HG02970 (cell line): ENCODE measurements at regions not wholly inside any gene's neighbourhood (a gene's known extent, or its start where the extent isn't known, plus 50 kb on each side); places are given as distances from the start of the nearest gene placed in this dataset.

Experiments
- ATAC-seq: cut with Tn5 transposase; IDR thresholded peaks from one replicate; pipeline ENCODE4 v1.9.1; 2021; ENCODE audit warnings: mild to moderate bottlenecking, moderate library complexity, moderate number of reproducible peaks; ENCODE audit not compliant: unreplicated experiment, low FRiP score

GRCh38 chr10:89829262-89829886 is 128.0 kb downstream of the KIF20B start:
- no peak for ATAC-seq

GRCh38 chr10:89829887-89830269 is 128.5 kb downstream of the KIF20B start:
- no peak for ATAC-seq

GRCh38 chr10:89830624-89831023 is 129.2 kb downstream of the KIF20B start:
- no peak for ATAC-seq

GRCh38 chr10:89836840-89837164 is 135.4 kb downstream of the KIF20B start:
- no peak for ATAC-seq

- no peak for ATAC-seq
Measured at GRCh38 chr10:89837165-89838043, 136.0 kb downstream of the KIF20B start.

- no peak for ATAC-seq
Measured at GRCh38 chr10:89838044-89838615, 136.7 kb downstream of the KIF20B start.

- ATAC-seq: no peak
Measured at GRCh38 chr10:89845541-89846280, 144.3 kb downstream of the KIF20B start.

GRCh38 chr10:89846281-89846630 is 144.9 kb downstream of the KIF20B start:
- ATAC-seq: no peak

- ATAC-seq: no peak
Measured at GRCh38 chr10:89846786-89847185, 145.4 kb downstream of the KIF20B start.

GRCh38 chr10:89852872-89853271 is 151.5 kb downstream of the KIF20B start:
- ATAC-seq: no peak

GRCh38 chr10:89853781-89854191 is 152.4 kb downstream of the KIF20B start:
- no peak for ATAC-seq

- no peak for ATAC-seq
Measured at GRCh38 chr10:89857431-89858042, 156.1 kb downstream of the KIF20B start.

- no peak for ATAC-seq
Measured at GRCh38 chr10:89861199-89861573, 159.8 kb downstream of the KIF20B start.

GRCh38 chr10:89861584-89862301 is 160.4 kb downstream of the KIF20B start:
- no peak for ATAC-seq

- no peak for ATAC-seq
Measured at GRCh38 chr10:89867964-89868363, 166.6 kb downstream of the KIF20B start.

GRCh38 chr10:89869180-89869579 is 167.8 kb downstream of the KIF20B start:
- no peak for ATAC-seq

GRCh38 chr10:89869592-89870156 is 168.3 kb downstream of the KIF20B start:
- no peak for ATAC-seq

GRCh38 chr10:89870936-89871335 is 169.5 kb downstream of the KIF20B start:
- ATAC-seq: no peak

- ATAC-seq: peak; percentile 62
Measured at GRCh38 chr10:89873055-89873454, 171.7 kb downstream of the KIF20B start.

- no peak for ATAC-seq
Measured at GRCh38 chr10:89875557-89875956, 174.2 kb downstream of the KIF20B start.
